GM19238 (cell line): ENCODE measurements at regions not wholly inside any gene's neighbourhood (a gene's known extent, or its start where the extent isn't known, plus 50 kb on each side); places are given as distances from the start of the nearest gene placed in this dataset.

Experiments used
- DNase-seq: peaks from one replicate; pipeline ENCODE4 v3.0.0; 2011; ENCODE audit warnings: low spot score; ENCODE audit not compliant: insufficient read length

GRCh38 chr16:51753467-51754127 lies 602.5 kb upstream of the SALL1 start:
- DNase-seq: no peak

GRCh38 chr16:51752438-51752995 lies 601.4 kb upstream of the SALL1 start:
- DNase-seq: no peak

GRCh38 chr16:51747329-51747728 lies 596.3 kb upstream of the SALL1 start:
- no peak for DNase-seq

- DNase-seq: no peak
These were observed 583.1 kb upstream of the SALL1 start for GRCh38 chr16:51734220-51734619.

- no peak for DNase-seq
These were observed 582.1 kb upstream of the SALL1 start for GRCh38 chr16:51733181-51733580.

- no peak for DNase-seq
These were observed 580.1 kb upstream of the SALL1 start for GRCh38 chr16:51731160-51731559.

- DNase-seq: no peak
These were observed 572.1 kb upstream of the SALL1 start for GRCh38 chr16:51723036-51723724.

GRCh38 chr16:51722467-51722866 lies 571.4 kb upstream of the SALL1 start:
- no peak for DNase-seq

- DNase-seq: no peak
These were observed 568.3 kb upstream of the SALL1 start for GRCh38 chr16:51719376-51719775.

GRCh38 chr16:51716195-51716594 lies 565.1 kb upstream of the SALL1 start:
- DNase-seq: no peak

GRCh38 chr16:51713502-51713901 lies 562.4 kb upstream of the SALL1 start:
- no peak for DNase-seq

- DNase-seq: no peak
These were observed 560.0 kb upstream of the SALL1 start for GRCh38 chr16:51710905-51711563.

- DNase-seq: no peak
These were observed 559.1 kb upstream of the SALL1 start for GRCh38 chr16:51710186-51710585.

GRCh38 chr16:51708861-51709260 lies 557.8 kb upstream of the SALL1 start:
- DNase-seq: no peak

- no peak for DNase-seq
These were observed 556.6 kb upstream of the SALL1 start for GRCh38 chr16:51707666-51708065.

GRCh38 chr16:51705142-51705541 lies 554.1 kb upstream of the SALL1 start:
- DNase-seq: no peak

- no peak for DNase-seq
These were observed 550.0 kb upstream of the SALL1 start for GRCh38 chr16:51701025-51701424.

GRCh38 chr16:51699686-51700396 lies 548.8 kb upstream of the SALL1 start:
- no peak for DNase-seq

GRCh38 chr16:51698647-51699046 lies 547.6 kb upstream of the SALL1 start:
- DNase-seq: no peak

- DNase-seq: no peak
These were observed 546.4 kb upstream of the SALL1 start for GRCh38 chr16:51697454-51697853.

GRCh38 chr16:51696376-51696775 lies 545.3 kb upstream of the SALL1 start:
- no peak for DNase-seq

- no peak for DNase-seq
These were observed 540.0 kb upstream of the SALL1 start for GRCh38 chr16:51691109-51691508.
